HG03159 (cell line): ENCODE measurements at regions not wholly inside any gene's neighbourhood (a gene's known extent, or its start where the extent isn't known, plus 50 kb on each side); places are given as distances from the start of the nearest gene placed in this dataset.
"Not testable (repeated sequence)": the region's sequence is repeated elsewhere in the genome, so short reads cannot be mapped to it uniquely, and the experiment has no call there.

Experiments
- ATAC-seq: cut with Tn5 transposase; IDR thresholded peaks from one replicate; pipeline ENCODE4 v1.9.1; 2021; ENCODE audit warnings: mild to moderate bottlenecking, moderate library complexity; ENCODE audit not compliant: unreplicated experiment

GRCh38 chr6:92008757-92009502 is 1410.4 kb downstream of the EPHA7 start:
- no peak for ATAC-seq

GRCh38 chr6:92000112-92000511 is 1413.2 kb upstream of the MAP3K7 start:
- ATAC-seq: no peak

GRCh38 chr6:91994787-91995186 is 1407.9 kb upstream of the MAP3K7 start:
- ATAC-seq: no peak

GRCh38 chr6:91982559-91982958 is 1395.7 kb upstream of the MAP3K7 start:
- no peak for ATAC-seq

- no peak for ATAC-seq
These were observed 1389.9 kb upstream of the MAP3K7 start for GRCh38 chr6:91976797-91977196.

- no peak for ATAC-seq
These were observed 1383.8 kb upstream of the MAP3K7 start for GRCh38 chr6:91970700-91971099.

GRCh38 chr6:91965872-91966271 is 1379.0 kb upstream of the MAP3K7 start:
- no peak for ATAC-seq

GRCh38 chr6:91961671-91962070 is 1374.8 kb upstream of the MAP3K7 start:
- no peak for ATAC-seq

- ATAC-seq: no peak
These were observed 1374.4 kb upstream of the MAP3K7 start for GRCh38 chr6:91961236-91961635.

GRCh38 chr6:91941838-91942237 is 1355.0 kb upstream of the MAP3K7 start:
- ATAC-seq: no peak

GRCh38 chr6:91940801-91941200 is 1353.9 kb upstream of the MAP3K7 start:
- ATAC-seq: no peak

GRCh38 chr6:91926827-91927226 is 1340.0 kb upstream of the MAP3K7 start:
- ATAC-seq: no peak

- no peak for ATAC-seq
These were observed 1339.5 kb upstream of the MAP3K7 start for GRCh38 chr6:91926361-91926760.

GRCh38 chr6:91911945-91912344 is 1325.1 kb upstream of the MAP3K7 start:
- no peak for ATAC-seq

GRCh38 chr6:91904586-91905164 is 1317.8 kb upstream of the MAP3K7 start:
- no peak for ATAC-seq

GRCh38 chr6:91895599-91896285 is 1308.9 kb upstream of the MAP3K7 start:
- no peak for ATAC-seq

GRCh38 chr6:91886183-91886795 is 1299.4 kb upstream of the MAP3K7 start:
- no peak for ATAC-seq

GRCh38 chr6:91881791-91882190 is 1294.9 kb upstream of the MAP3K7 start:
- ATAC-seq: not testable (repeated sequence)

- no peak for ATAC-seq
These were observed 1292.6 kb upstream of the MAP3K7 start for GRCh38 chr6:91879386-91879995.

- ATAC-seq: no peak
These were observed 1291.1 kb upstream of the MAP3K7 start for GRCh38 chr6:91877994-91878393.

- no peak for ATAC-seq
These were observed 1288.1 kb upstream of the MAP3K7 start for GRCh38 chr6:91874971-91875370.
